Pancreas (tissue), 10 donors: ENCODE measurements at regions not wholly inside any gene's neighbourhood (a gene's known extent, or its start where the extent isn't known, plus 50 kb on each side); places are given as distances from the start of the nearest gene placed in this dataset.

ENCODE experiments used
- ATAC-seq, 4 donors: fragments of 200-7000 bp; cut with Tn5 transposase; one replicate each; pipeline versions ENCODE4 v1.8.0 to v1.9.1; 2020; ENCODE audit warnings: mild to moderate bottlenecking in 4 of 4, moderate library complexity in 4 of 4
- DNase-seq, 6 donors: peaks; one replicate each; pipeline ENCODE4 v3.0.0-alpha.2; 2020
- FAIRE-seq: peaks from 2 replicates; lab custom pipeline; 2012; peaks lifted over from hg19 to GRCh38; lab: Jason Lieb, UNC
- H3K27ac ChIP-seq, 4 donors: fragments of 200-600 bp; sonication (generic); 1 replicate in 3 of 4; 2 replicates in 1 of 4; pipeline versions ENCODE4 v1.5.0 to v1.8.0; 2020
- H3K27me3 ChIP-seq, 4 donors: fragments of 200-600 bp; one replicate each; pipeline ENCODE4 v1.8.0; 2021
- H3K36me3 ChIP-seq, 3 donors: fragments of 200-600 bp; sonication (generic) in 1 of 3; one replicate each; pipeline versions ENCODE4 v1.5.0 to v1.8.0; 2020 to 2021
- H3K4me1 ChIP-seq, 3 donors: fragments of 200-600 bp; one replicate each; pipeline ENCODE4 v1.8.0; 2021
- H3K4me3 ChIP-seq, 4 donors: fragments of 200-600 bp; sonication (generic) in 2 of 4; one replicate each; pipeline versions ENCODE4 v1.5.0 to v1.8.0; 2020 to 2021
- H3K9me3 ChIP-seq, 4 donors: fragments of 200-600 bp; one replicate each; pipeline ENCODE4 v1.8.0; 2021
- WGBS, 2 donors: extraction: QIAGEN DNeasy Blood & Tissue Kit; methylation state at CpG; one replicate each; pipeline ENCODE4 v1.1.7; 2013; 5-methylcytosine and 5-hydroxymethylcytosine counted together
- intact Hi-C, 3 donors: fragments of 100-400 bp; cut with DNase I; formaldehyde crosslinking; loops; one replicate each; pipeline versions ENCODE4 v1.11.1 to v1.14.2; 2022
- TF ChIP-seq, protein P1 (sequence below), 4 donors: fragments of 200-600 bp; sonication (generic) in 3 of 4; IDR thresholded peaks; one replicate each; pipeline versions ENCODE4 v1.5.0 to v1.8.0; 2021; ENCODE audit warnings: antibody characterized with exemption in 4 of 4
- donor health status: healthy with polysubstance abuse.
- donor health status: DM: no; HTN: no; CAD: no; lungs with moderate emphysema.
- donor health status: DM: no; HTN: no; CAD: no.
- donor health status: control.
- donor health status: control.
- donor health status: Bipolar disorder and iron deficiency.
- donor health status: DM: yes; HTN: yes; CAD: no.
- donor health status: DM: no; HTN: no; CAD: no.
- donor health status: DM: no; HTN: no; CAD: no.
- donor health status: DM: yes; HTN: yes; CAD: no.

DNA sequence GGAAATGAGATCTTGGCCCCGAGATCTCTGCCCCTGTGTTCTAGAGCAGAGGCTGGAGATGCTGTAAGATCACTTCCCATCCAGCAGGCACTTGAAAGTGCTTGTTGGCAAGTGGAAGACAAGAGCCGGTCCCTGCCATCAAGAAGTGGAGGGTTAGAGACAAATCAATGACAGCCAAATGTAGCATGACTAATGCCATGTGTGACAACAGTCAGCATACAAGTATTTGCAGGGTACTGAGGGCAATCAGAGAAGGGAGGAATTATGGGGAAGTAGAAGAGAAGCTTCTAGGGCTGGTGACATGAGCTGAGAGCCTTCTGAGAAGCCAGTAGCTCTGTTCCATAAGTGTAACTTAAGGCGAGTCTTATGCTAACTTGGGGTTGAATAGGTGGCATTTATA, 58.6 kb downstream of the TMEM17 start:
- no peaks in the 10 kb centered on the region for H3K27me3 ChIP-seq
- DNase-seq, result no peak
- no peak for ATAC-seq
- H3K27ac ChIP-seq, result no peak overlapping the region
- intact Hi-C loops, result loop anchor here in 1 of 3 donors (5.0 kb wide), 1 partner anchor 475 kb away; no protein-coding TSS in a partner anchor
- H3K9me3 ChIP-seq, result no peaks in the 10 kb centered on the region
- H3K36me3 ChIP-seq, result no peaks in the 10 kb centered on the region
- TF ChIP-seq, protein P1, sequence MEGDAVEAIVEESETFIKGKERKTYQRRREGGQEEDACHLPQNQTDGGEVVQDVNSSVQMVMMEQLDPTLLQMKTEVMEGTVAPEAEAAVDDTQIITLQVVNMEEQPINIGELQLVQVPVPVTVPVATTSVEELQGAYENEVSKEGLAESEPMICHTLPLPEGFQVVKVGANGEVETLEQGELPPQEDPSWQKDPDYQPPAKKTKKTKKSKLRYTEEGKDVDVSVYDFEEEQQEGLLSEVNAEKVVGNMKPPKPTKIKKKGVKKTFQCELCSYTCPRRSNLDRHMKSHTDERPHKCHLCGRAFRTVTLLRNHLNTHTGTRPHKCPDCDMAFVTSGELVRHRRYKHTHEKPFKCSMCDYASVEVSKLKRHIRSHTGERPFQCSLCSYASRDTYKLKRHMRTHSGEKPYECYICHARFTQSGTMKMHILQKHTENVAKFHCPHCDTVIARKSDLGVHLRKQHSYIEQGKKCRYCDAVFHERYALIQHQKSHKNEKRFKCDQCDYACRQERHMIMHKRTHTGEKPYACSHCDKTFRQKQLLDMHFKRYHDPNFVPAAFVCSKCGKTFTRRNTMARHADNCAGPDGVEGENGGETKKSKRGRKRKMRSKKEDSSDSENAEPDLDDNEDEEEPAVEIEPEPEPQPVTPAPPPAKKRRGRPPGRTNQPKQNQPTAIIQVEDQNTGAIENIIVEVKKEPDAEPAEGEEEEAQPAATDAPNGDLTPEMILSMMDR (IDR thresholded peaks at IDR 0.05), result no peak
- FAIRE-seq, result no peak
- H3K4me1 ChIP-seq, result no peaks in the 10 kb centered on the region
- 94 to 100% methylated on average over 3 of the region's 3 CpGs for WGBS, 2 donors
- no peak overlapping the region for H3K4me3 ChIP-seq

DNA sequence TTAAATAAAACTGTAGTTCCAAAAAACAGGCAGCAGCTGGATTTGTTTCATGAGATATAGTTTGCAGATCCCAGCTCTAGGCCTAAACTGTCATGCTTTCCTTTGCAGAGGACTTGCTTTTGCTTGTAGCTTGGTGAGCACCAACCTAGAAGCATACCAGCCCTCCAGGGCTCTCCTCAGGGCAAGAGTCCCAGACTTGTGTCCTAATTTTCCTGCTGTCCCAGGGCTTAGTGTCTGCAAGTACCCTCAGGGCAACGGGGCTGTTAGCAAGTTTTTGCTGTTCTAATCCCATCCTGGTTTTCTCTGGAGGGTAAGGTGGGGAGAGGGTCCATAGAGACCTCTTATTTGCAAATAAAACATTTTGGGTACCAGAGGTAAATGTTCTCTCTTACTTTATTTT, 59.5 kb downstream of the TMEM17 start:
- TF ChIP-seq, protein P1 (IDR thresholded peaks at IDR 0.05), result no peak
- H3K36me3 ChIP-seq, result no peaks in the 10 kb centered on the region
- ATAC-seq, result no peak
- no peak for FAIRE-seq
- intact Hi-C loops, result loop anchor here in 1 of 3 donors (5.0 kb wide), 1 partner anchor 476 kb away; no protein-coding TSS in a partner anchor
- no peak overlapping the region for H3K27ac ChIP-seq
- 82 to 92% methylated on average over 1 of the region's 1 CpG for WGBS, 2 donors
- H3K4me3 ChIP-seq, result no peak overlapping the region
- DNase-seq, result no peak
- no peaks in the 10 kb centered on the region for H3K27me3 ChIP-seq
- no peaks in the 10 kb centered on the region for H3K4me1 ChIP-seq
- H3K9me3 ChIP-seq, result no peaks in the 10 kb centered on the region

DNA sequence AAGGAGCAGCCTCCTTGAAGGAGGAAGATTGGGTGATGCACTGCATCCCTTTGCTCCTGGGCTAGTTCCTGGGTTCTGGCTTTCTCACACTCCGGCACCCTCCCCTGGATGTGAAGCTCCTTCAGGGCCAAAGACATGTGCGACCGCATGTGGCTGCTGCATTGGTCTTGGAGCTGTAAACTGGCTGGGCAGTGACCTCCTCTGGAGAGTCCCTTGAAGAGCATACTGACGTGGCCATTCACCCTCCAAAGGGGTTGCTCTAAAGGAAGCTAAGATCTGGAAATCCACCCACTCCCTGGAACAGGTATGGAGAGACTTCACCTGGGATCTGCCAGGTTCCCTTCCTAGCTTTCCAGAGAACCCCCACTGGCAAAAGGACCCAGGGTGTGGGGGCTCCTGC, 62.1 kb downstream of the TMEM17 start:
- WGBS, 2 donors, result 88 to 98% methylated on average over 4 of the region's 4 CpGs
- DNase-seq (no peak), FAIRE-seq (no peak), ATAC-seq (no peak)
- no peaks in the 10 kb centered on the region for H3K9me3 ChIP-seq
- no peak overlapping the region for H3K27ac ChIP-seq
- TF ChIP-seq, protein P1 (IDR thresholded peaks at IDR 0.05), result no peak
- H3K4me1 ChIP-seq, result no peaks in the 10 kb centered on the region
- H3K4me3 ChIP-seq, result no peak overlapping the region
- no peaks in the 10 kb centered on the region for H3K27me3 ChIP-seq
- no peaks in the 10 kb centered on the region for H3K36me3 ChIP-seq
- intact Hi-C loops, result no loop called here

DNA sequence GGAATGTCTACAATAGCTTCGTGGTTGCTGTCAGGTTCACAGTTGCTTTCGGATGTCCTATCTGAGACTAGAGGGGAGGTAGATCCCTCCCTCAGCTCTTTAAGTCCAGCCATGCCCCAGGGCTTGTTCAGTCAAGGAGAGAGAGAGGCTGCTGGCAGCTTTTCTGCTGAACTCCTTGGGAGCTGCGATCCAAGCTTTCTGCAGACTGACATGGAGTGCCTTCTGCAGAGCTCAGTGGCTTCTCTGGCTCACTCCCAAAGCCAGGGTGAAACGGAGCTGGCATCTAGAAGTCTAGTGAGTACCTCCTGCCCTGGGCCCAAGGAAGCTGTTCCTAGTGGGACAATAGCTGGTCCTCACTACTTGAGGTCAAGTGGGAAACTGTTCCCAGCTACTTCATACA, 62.5 kb downstream of the TMEM17 start:
- H3K27me3 ChIP-seq, result no peaks in the 10 kb centered on the region
- no peaks in the 10 kb centered on the region for H3K36me3 ChIP-seq
- FAIRE-seq (no peak), DNase-seq (no peak), ATAC-seq (no peak)
- WGBS, 2 donors, result 81 to 85% methylated on average over 4 of the region's 4 CpGs
- no peak overlapping the region for H3K4me3 ChIP-seq
- no peaks in the 10 kb centered on the region for H3K9me3 ChIP-seq
- intact Hi-C loops, result no loop called here
- TF ChIP-seq, protein P1 (IDR thresholded peaks at IDR 0.05), result no peak
- no peaks in the 10 kb centered on the region for H3K4me1 ChIP-seq
- no peak overlapping the region for H3K27ac ChIP-seq

DNA sequence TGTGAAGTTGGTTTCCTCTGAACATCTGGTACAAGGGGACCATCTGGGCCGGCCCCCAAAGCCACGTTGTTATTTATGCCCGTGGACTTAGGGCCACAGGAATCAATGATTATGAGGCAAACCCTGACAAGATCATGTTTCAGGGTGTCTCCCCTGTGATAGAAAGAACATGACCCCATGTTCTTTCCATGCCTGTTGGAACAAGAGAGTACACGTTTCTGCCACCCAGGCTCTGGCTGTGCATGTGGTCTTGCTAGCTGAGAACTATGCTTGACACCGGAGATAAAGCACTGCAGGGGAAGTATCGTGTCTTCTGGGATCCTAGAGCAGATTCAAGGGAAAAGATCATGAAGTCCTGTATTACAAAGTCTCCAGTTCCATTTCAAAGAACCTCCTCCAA, 64.2 kb downstream of the TMEM17 start:
- no peaks in the 10 kb centered on the region for H3K4me1 ChIP-seq

More for the DNA sequence above, 64.2 kb downstream of the TMEM17 start:
- Histone ChIP-seq H3K27me3 (no peaks in the 10 kb centered on the region), H3K9me3 (no peaks in the 10 kb centered on the region), H3K36me3 (no peaks in the 10 kb centered on the region), H3K4me3 (no peak overlapping the region), H3K27ac (no peak overlapping the region)
- intact Hi-C loops, result no loop called here
- WGBS, 2 donors, result 62 to 70% methylated on average over 6 of the region's 6 CpGs
- DNase-seq, result no peak
- no peak for FAIRE-seq
- TF ChIP-seq, protein P1 (IDR thresholded peaks at IDR 0.05), result no peak
- ATAC-seq, result no peak
